Peyer's patch (tissue), 4 donors: ENCODE measurements at regions not wholly inside any gene's neighbourhood (a gene's known extent, or its start where the extent isn't known, plus 50 kb on each side); places are given as distances from the start of the nearest gene placed in this dataset.
"Not testable (repeated sequence)": the region's sequence is repeated elsewhere in the genome, so short reads cannot be mapped to it uniquely, and the experiment has no call there.

Experiments
- DNase-seq, 3 donors: peaks; one replicate each; pipeline ENCODE4 v3.0.0-alpha.2; 2017 to 2019
- H3K27ac ChIP-seq, 4 donors: fragments of 200-600 bp; sonication (generic); one replicate each; pipeline ENCODE4 v1.5.1; 2016 to 2019
- H3K27me3 ChIP-seq, 2 donors: fragments of 200-600 bp; sonication (generic); one replicate each; pipeline ENCODE4 v1.5.1; 2019
- H3K36me3 ChIP-seq, 3 donors: fragments of 200-600 bp; sonication (generic); one replicate each; pipeline ENCODE4 v1.5.1; 2016 to 2019
- H3K4me1 ChIP-seq, 4 donors: fragments of 200-600 bp; sonication (generic); one replicate each; pipeline ENCODE4 v1.5.1; 2016 to 2019
- H3K4me3 ChIP-seq, 4 donors: fragments of 200-600 bp; sonication (generic); 1 replicate in 3 of 4; 2 replicates in 1 of 4; pipeline ENCODE4 v1.5.1; 2016 to 2019; ENCODE audit warnings: mild to moderate bottlenecking in 1 of 4
- H3K9me3 ChIP-seq, 4 donors: fragments of 200-600 bp; sonication (generic); one replicate each; pipeline ENCODE4 v1.5.1; 2016 to 2019; ENCODE audit warnings: mild to moderate bottlenecking in 1 of 4
- CTCF ChIP-seq, 6 experiments: fragments of 450-650 bp in 4 of 6; fragments of 200-600 bp in 2 of 6; sonication (generic) in 1 of 6; IDR thresholded peaks; one replicate each; pipeline ENCODE4 v1.5.1; 2017 to 2019; ENCODE audit warnings: antibody characterized with exemption in 6 of 6, mild to moderate bottlenecking in 3 of 6, moderate library complexity in 1 of 6
- POLR2A ChIP-seq, 2 donors: fragments of 450-650 bp; IDR thresholded peaks; one replicate each; pipeline ENCODE4 v1.5.1; 2017; ENCODE audit warnings: antibody characterized with exemption in 2 of 2, mild to moderate bottlenecking in 2 of 2, moderate library complexity in 2 of 2

GRCh38 chr18:55893948-55894347 is 306.0 kb upstream of the TCF4 start:
- no peak for DNase-seq
- H3K27ac ChIP-seq: no peak overlapping the region
- no peaks in the 10 kb centered on the region for H3K27me3 ChIP-seq
- TF ChIP-seq CTCF (IDR thresholded peaks at IDR 0.05) (no peak), POLR2A (IDR thresholded peaks at IDR 0.05) (no peak)
- H3K4me3 ChIP-seq: no peak overlapping the region
- H3K4me1 ChIP-seq: no peaks in the 10 kb centered on the region
- no peaks in the 10 kb centered on the region for H3K9me3 ChIP-seq
- no peaks in the 10 kb centered on the region for H3K36me3 ChIP-seq

GRCh38 chr18:55892862-55893813 is 305.1 kb upstream of the TCF4 start:
- H3K27ac ChIP-seq, DNase-seq, H3K4me1 ChIP-seq, H3K27me3 ChIP-seq, H3K36me3 ChIP-seq, H3K4me3 ChIP-seq, H3K9me3 ChIP-seq: not testable (repeated sequence)

GRCh38 chr18:55886886-55887285 is 298.9 kb upstream of the TCF4 start:
- Histone ChIP-seq H3K36me3 (no peaks in the 10 kb centered on the region), H3K4me3 (no peak overlapping the region), H3K4me1 (no peaks in the 10 kb centered on the region), H3K27ac (no peak overlapping the region), H3K27me3 (no peaks in the 10 kb centered on the region), H3K9me3 (no peaks in the 10 kb centered on the region)
- TF ChIP-seq CTCF (IDR thresholded peaks at IDR 0.05): no peak
- no peak for TF ChIP-seq POLR2A (IDR thresholded peaks at IDR 0.05)
- DNase-seq: no peak

GRCh38 chr18:55884498-55884897 is 296.5 kb upstream of the TCF4 start:
- no peak overlapping the region for H3K27ac ChIP-seq
- no peaks in the 10 kb centered on the region for H3K27me3 ChIP-seq
- no peak for DNase-seq
- no peak for TF ChIP-seq CTCF (IDR thresholded peaks at IDR 0.05)
- H3K4me3 ChIP-seq: no peak overlapping the region
- H3K36me3 ChIP-seq: no peaks in the 10 kb centered on the region
- no peaks in the 10 kb centered on the region for H3K9me3 ChIP-seq
- no peaks in the 10 kb centered on the region for H3K4me1 ChIP-seq

- Histone ChIP-seq H3K9me3 (no peaks in the 10 kb centered on the region), H3K4me3 (no peak overlapping the region), H3K27me3 (no peaks in the 10 kb centered on the region), H3K36me3 (no peaks in the 10 kb centered on the region), H3K27ac (no peak overlapping the region), H3K4me1 (no peaks in the 10 kb centered on the region)
- DNase-seq: no peak
- TF ChIP-seq POLR2A (IDR thresholded peaks at IDR 0.05): no peak
- no peak for TF ChIP-seq CTCF (IDR thresholded peaks at IDR 0.05)
These were observed 292.6 kb upstream of the TCF4 start for GRCh38 chr18:55880617-55881016.

GRCh38 chr18:55879331-55879730 is 291.3 kb upstream of the TCF4 start:
- no peaks in the 10 kb centered on the region for H3K4me1 ChIP-seq
- no peak overlapping the region for H3K27ac ChIP-seq
- TF ChIP-seq CTCF (IDR thresholded peaks at IDR 0.05): no peak
- TF ChIP-seq POLR2A (IDR thresholded peaks at IDR 0.05): no peak
- DNase-seq: no peak
- no peaks in the 10 kb centered on the region for H3K36me3 ChIP-seq
- no peaks in the 10 kb centered on the region for H3K9me3 ChIP-seq
- no peak overlapping the region for H3K4me3 ChIP-seq
- H3K27me3 ChIP-seq: no peaks in the 10 kb centered on the region
